ENCODE measurements at regions not wholly inside any gene's neighbourhood (a gene's known extent, or its start where the extent isn't known, plus 50 kb on each side); places are given as distances from the start of the nearest gene placed in this dataset.

GRCh38 chr3:132787616-132788300 is 65.5 kb upstream of the NPHP3 start:
- TF ChIP-seq EZH2 (IDR thresholded peaks at IDR 0.05; ENCODE audit: insufficient read depth, poor library complexity, severe bottlenecking): no peak
- no peak for TF ChIP-seq EZH2phosphoT487 (IDR thresholded peaks at IDR 0.05; ENCODE audit: insufficient read depth, low read depth)
